GM10266 (cell line): ENCODE measurements at regions not wholly inside any gene's neighbourhood (a gene's known extent, or its start where the extent isn't known, plus 50 kb on each side); places are given as distances from the start of the nearest gene placed in this dataset.

ENCODE experiments used
- DNase-seq: peaks from one replicate; pipeline ENCODE4 v3.0.0; 2012; ENCODE audit errors: extremely low spot score
- TF ChIP-seq, protein P1 (sequence below): IDR thresholded peaks from 2 replicates; pipeline ENCODE4 v1.5.1; 2012; ENCODE audit warnings: mild to moderate bottlenecking, low read depth; ENCODE audit not compliant: control insufficient read depth, insufficient read depth; ENCODE audit errors: missing control alignments

DNA sequence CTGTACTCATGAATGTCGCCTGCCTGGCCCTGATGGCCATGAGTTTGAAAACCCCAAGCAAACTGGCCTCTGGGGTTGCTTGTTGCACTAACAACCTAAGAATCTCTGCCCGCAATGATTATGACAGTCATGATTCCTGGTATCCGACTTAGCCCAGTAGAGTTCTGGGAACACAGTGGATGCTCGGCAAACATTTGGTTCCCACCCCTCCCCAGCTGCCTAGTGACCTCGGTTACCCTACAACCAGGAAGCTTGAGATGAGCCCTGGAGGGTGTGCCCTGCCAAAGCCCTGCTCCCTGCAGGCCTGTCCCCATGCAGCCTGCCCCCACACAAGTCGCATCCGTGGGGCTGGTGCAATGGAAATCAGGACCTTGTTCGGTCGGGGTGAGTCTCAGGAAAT is 76.0 kb upstream of the ZBTB40 start:
- DNase-seq: no peak
- TF ChIP-seq, protein P1, sequence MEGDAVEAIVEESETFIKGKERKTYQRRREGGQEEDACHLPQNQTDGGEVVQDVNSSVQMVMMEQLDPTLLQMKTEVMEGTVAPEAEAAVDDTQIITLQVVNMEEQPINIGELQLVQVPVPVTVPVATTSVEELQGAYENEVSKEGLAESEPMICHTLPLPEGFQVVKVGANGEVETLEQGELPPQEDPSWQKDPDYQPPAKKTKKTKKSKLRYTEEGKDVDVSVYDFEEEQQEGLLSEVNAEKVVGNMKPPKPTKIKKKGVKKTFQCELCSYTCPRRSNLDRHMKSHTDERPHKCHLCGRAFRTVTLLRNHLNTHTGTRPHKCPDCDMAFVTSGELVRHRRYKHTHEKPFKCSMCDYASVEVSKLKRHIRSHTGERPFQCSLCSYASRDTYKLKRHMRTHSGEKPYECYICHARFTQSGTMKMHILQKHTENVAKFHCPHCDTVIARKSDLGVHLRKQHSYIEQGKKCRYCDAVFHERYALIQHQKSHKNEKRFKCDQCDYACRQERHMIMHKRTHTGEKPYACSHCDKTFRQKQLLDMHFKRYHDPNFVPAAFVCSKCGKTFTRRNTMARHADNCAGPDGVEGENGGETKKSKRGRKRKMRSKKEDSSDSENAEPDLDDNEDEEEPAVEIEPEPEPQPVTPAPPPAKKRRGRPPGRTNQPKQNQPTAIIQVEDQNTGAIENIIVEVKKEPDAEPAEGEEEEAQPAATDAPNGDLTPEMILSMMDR: no peak

DNA sequence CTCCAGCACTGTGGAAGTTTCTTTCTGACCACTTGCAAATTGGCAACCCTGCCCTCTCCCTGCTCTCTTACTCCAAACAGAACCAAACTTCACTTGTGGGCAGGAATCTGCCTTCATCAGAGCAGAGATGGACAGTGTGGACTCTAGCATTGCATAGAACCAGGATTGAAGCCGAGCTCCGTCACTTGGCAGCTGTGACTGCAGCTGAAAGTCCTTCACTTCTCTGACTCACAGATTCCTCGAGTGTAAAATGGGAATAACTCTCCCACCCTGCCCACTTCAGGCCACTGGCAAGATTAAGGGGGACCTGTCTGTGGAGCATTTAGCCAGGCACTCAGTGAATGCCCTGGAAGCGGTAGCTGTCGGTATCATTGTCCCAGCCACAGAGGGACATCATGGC is 75.7 kb upstream of the ZBTB40 start:
- TF ChIP-seq, protein P1: no peak
- no peak for DNase-seq

DNA sequence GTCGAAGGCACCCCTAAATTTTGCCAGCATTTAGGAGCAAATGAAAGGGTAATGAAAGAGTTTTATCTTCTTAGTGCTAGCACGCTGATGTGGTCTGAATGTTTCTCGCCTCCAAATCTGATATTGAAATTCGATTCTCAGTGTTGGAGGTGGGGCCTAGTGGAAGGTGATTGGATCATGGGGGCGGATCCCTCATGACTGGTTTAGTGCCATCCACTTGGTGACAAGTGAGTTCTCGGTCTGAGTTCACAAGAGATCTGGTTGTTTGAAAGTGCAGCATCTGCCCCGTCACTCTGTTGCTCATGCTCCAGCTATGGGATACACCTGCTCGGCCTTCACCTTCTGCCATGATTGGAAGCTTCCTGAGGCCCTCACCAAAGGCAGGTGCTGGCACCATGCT is 75.1 kb upstream of the ZBTB40 start:
- DNase-seq: no peak
- TF ChIP-seq, protein P1: no peak

DNA sequence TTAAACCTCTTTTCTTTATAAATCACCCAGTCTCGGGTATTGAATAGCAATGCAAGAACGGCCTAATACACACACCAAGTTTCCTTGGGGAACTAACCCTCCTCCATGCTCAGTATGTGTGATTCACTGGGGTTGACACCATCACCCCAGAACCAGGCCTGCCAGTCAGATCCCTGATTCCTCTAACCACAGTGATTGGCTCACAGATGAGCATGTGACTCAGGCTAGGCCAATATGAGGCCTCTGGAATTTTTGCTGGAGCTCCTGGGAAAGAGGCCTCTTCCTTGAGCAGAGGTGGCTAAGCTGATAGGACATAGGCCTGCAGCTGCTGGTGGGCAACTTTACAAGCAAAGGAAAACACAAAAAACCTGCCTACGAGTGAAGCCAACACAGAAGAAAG is 74.7 kb upstream of the ZBTB40 start:
- DNase-seq: no peak
- TF ChIP-seq, protein P1: no peak

DNA sequence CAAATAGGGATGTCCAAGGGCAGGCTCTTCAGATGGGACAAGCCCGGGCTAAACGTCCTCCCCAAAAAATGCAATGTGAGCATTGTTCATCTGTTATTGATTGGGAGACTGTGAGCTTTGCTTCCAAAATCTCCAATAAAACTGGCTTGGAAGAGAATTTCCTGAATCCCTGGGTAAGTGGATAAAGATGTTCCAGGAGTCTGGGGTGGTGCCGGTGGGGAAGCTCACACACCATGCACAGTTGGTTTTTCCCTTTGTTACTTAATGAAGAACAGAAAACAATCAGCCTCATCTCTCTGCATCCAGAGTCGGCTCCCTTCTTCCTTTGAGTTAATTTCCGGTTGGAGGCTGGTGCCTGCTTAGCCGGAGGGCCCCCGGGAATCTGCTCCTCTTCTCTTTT is 72.1 kb upstream of the ZBTB40 start:
- TF ChIP-seq, protein P1: no peak
- DNase-seq: no peak

DNA sequence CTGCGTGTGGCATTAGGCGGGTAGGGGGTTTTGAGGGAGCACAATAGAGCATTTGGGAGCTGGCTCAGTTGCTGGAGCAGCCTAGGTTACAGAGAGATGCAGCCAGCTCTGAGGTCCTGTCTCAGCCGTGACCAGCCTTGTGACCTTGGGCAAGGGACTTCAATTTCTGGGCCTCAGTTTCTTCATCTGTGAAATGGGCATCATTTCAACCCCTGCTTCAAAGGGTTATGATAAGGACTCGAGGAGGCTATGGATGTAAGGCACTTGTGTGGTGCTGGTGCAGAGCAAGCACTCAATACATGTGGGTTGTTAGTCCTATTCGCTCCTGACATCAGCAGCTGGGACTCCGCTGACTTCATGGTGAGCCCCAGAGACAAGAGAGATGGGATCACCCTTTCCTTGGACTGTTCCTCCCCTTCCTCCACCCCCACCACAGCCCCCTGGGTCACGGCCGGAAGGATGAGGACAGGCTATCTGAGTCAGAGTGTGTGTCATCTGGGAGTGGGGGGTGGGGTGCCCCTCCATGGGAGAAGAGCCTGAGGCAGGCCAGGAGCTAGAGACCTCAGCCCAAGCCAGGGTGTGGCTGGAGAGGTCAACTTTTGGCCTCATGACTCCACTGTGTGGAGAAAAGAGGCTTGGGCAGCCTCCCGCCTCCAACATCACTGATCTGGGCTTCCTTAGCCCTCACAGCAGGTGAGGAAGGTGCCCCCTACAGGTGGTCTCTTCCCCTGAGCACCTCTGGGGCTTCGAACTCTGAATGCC is 71.4 kb upstream of the ZBTB40 start:
- DNase-seq: no peak
- TF ChIP-seq, protein P1: no peak

DNA sequence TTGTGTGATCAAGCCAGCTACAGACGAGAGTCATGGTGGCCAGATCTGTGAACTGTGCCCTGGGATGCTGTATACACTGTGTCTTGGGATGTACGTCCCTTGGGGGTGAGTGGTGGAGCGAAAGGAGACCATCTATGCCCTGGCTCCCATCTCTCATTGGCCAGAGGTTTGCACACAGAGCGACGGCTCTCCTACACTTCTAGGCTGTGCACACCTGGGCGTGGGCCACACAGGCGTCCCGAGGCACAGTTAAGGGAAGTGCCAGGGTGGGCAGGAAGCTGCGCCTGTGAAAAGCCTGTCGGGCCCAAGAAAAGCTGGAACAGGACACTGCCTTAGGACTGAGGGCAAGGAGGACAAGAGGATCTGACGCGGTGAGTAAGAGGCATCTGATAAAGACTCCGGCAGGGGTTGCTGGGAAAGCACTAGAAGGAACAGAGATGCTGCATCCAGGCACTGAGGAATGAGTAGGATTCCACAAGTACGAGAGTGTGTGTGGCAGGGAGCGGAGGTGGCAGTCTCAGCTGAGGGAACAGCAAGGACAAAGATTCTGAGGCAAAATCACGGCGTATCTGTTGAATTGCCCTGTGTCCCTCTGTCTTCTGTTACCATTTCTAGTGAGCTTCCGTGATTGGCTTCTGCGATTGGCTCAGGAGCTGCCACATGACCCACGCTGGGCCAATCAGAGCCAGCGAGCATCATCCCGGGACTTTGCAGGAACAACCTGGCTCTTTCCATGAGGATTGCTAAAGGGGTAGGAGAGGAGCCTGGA is 67.9 kb upstream of the ZBTB40 start:
- no peak for DNase-seq
- TF ChIP-seq, protein P1: no peak
